ENCODE measurements at regions not wholly inside any gene's neighbourhood (a gene's known extent, or its start where the extent isn't known, plus 50 kb on each side); places are given as distances from the start of the nearest gene placed in this dataset.

- H3K4me3 Mint-ChIP-seq = no peak overlapping the region
- ChIA-PET POLR2A (no interaction called here), CTCF (interaction anchor here (1.0 kb wide), 1 partner anchor 13 kb away, joined by 3 read pairs; no protein-coding TSS in a partner anchor)
- H3K27me3 Mint-ChIP-seq = no peaks in the 10 kb centered on the region
- Histone ChIP-seq H3K27me3 (ENCODE audit: insufficient read depth, low read length, poor library complexity, severe bottlenecking) (no peaks in the 10 kb centered on the region), H3K36me3 (ENCODE audit: insufficient read depth, low read length) (no peaks in the 10 kb centered on the region), H3K4me1 (ENCODE audit: insufficient read depth, low read length) (no peaks in the 10 kb centered on the region), H3K9me3 (ENCODE audit: low read length) (no peaks in the 10 kb centered on the region), H3K27ac (ENCODE audit: low read depth, low read length) (no peak overlapping the region), H3K4me3 (ENCODE audit: low read length) (no peak overlapping the region)
- H3K36me3 Mint-ChIP-seq = peaks cover 0 to 1% (median 0%) of the 10 kb centered on the region in 3 donors
- H3K4me1 Mint-ChIP-seq = no peaks in the 10 kb centered on the region
- H3K9me3 Mint-ChIP-seq = peaks cover 0 to 4% (median 2%) of the 10 kb centered on the region in 5 donors
- no peak overlapping the region for H3K27ac Mint-ChIP-seq
- DNase-seq = no peak
Observed at GRCh38 chr4:14317351-14317750, 684.9 kb upstream of the CPEB2 start.

- Histone ChIP-seq H3K27me3 (ENCODE audit: insufficient read depth, low read length, poor library complexity, severe bottlenecking) (no peaks in the 10 kb centered on the region), H3K4me3 (ENCODE audit: low read length) (no peak overlapping the region), H3K36me3 (ENCODE audit: insufficient read depth, low read length) (no peaks in the 10 kb centered on the region), H3K27ac (ENCODE audit: low read depth, low read length) (no peak overlapping the region), H3K9me3 (ENCODE audit: low read length) (no peaks in the 10 kb centered on the region), H3K4me1 (ENCODE audit: insufficient read depth, low read length) (no peaks in the 10 kb centered on the region)
- no peak overlapping the region for H3K27ac Mint-ChIP-seq
- POLR2A ChIA-PET = no interaction called here
- H3K4me1 Mint-ChIP-seq = no peaks in the 10 kb centered on the region
- no peaks in the 10 kb centered on the region for H3K27me3 Mint-ChIP-seq
- H3K36me3 Mint-ChIP-seq = peaks cover 0 to 1% (median 0%) of the 10 kb centered on the region in 3 donors
- H3K9me3 Mint-ChIP-seq = peaks cover 0 to 6% (median 2%) of the 10 kb centered on the region in 5 donors
- no peak for DNase-seq
- no peak overlapping the region for H3K4me3 Mint-ChIP-seq
- CTCF ChIA-PET = no interaction called here
Observed at GRCh38 chr4:14318671-14319070, 683.6 kb upstream of the CPEB2 start.

- Histone ChIP-seq H3K27ac (ENCODE audit: low read depth, low read length) (no peak overlapping the region), H3K36me3 (ENCODE audit: insufficient read depth, low read length) (no peaks in the 10 kb centered on the region), H3K27me3 (ENCODE audit: insufficient read depth, low read length, poor library complexity, severe bottlenecking) (no peaks in the 10 kb centered on the region), H3K4me3 (ENCODE audit: low read length) (no peak overlapping the region), H3K4me1 (ENCODE audit: insufficient read depth, low read length) (no peaks in the 10 kb centered on the region), H3K9me3 (ENCODE audit: low read length) (no peaks in the 10 kb centered on the region)
- Mint-ChIP-seq H3K36me3 (peaks cover 0 to 1% (median 0%) of the 10 kb centered on the region in 3 donors), H3K27me3 (peaks cover 0 to 1% of the 10 kb centered on the region in 2 donors), H3K9me3 (peaks cover 0 to 9% (median 7%) of the 10 kb centered on the region in 5 donors), H3K4me1 (no peaks in the 10 kb centered on the region), H3K4me3 (no peak overlapping the region), H3K27ac (no peak overlapping the region)
- ChIA-PET CTCF (no interaction called here), POLR2A (no interaction called here)
- DNase-seq = no peak
Observed at GRCh38 chr4:14321723-14322122, 680.6 kb upstream of the CPEB2 start.

GRCh38 chr4:14323191-14323590, 679.1 kb upstream of the CPEB2 start:
- Mint-ChIP-seq H3K36me3 (no peaks in the 10 kb centered on the region), H3K27me3 (peaks cover 0 to 1% of the 10 kb centered on the region in 2 donors), H3K4me3 (no peak overlapping the region), H3K27ac (no peak overlapping the region), H3K9me3 (peaks cover 0 to 12% (median 5%) of the 10 kb centered on the region in 5 donors), H3K4me1 (no peaks in the 10 kb centered on the region)
- POLR2A ChIA-PET = no interaction called here
- Histone ChIP-seq H3K4me3 (ENCODE audit: low read length) (no peak overlapping the region), H3K27ac (ENCODE audit: low read depth, low read length) (no peak overlapping the region), H3K4me1 (ENCODE audit: insufficient read depth, low read length) (no peaks in the 10 kb centered on the region), H3K36me3 (ENCODE audit: insufficient read depth, low read length) (no peaks in the 10 kb centered on the region), H3K9me3 (ENCODE audit: low read length) (no peaks in the 10 kb centered on the region), H3K27me3 (ENCODE audit: insufficient read depth, low read length, poor library complexity, severe bottlenecking) (no peaks in the 10 kb centered on the region)
- no peak for DNase-seq
- CTCF ChIA-PET = no interaction called here

GRCh38 chr4:14329228-14329627, 673.1 kb upstream of the CPEB2 start:
- CTCF ChIA-PET = no interaction called here
- H3K36me3 Mint-ChIP-seq = no peaks in the 10 kb centered on the region

DNA sequence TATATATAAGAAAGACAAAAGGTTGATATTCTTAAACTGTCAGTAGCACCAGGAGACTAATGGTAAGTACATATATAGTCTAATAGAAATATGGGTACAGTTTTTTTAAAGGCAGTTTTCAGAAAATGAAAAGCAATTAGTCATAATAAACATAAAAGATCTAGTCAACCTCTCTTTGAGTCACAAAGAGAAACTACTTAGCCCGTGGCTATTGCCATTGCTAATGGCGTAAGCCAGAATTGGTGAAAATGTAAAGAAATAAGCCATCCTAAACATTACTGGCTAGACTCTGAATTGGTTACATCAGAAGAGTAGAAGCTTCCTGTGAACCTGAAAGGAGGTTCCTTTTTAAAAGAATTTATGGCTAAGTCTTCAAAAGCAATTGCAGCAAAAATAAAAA, 668.7 kb upstream of the CPEB2 start:
- no peak overlapping the region for H3K27ac Mint-ChIP-seq

More at GRCh38 chr4:14329228-14329627, 673.1 kb upstream of the CPEB2 start:
- no peaks in the 10 kb centered on the region for H3K4me1 Mint-ChIP-seq
- Histone ChIP-seq H3K4me1 (ENCODE audit: insufficient read depth, low read length) (no peaks in the 10 kb centered on the region), H3K4me3 (ENCODE audit: low read length) (no peak overlapping the region), H3K36me3 (ENCODE audit: insufficient read depth, low read length) (no peaks in the 10 kb centered on the region), H3K27ac (ENCODE audit: low read depth, low read length) (no peak overlapping the region), H3K9me3 (ENCODE audit: low read length) (no peaks in the 10 kb centered on the region), H3K27me3 (ENCODE audit: insufficient read depth, low read length, poor library complexity, severe bottlenecking) (no peaks in the 10 kb centered on the region)
- no peak overlapping the region for H3K4me3 Mint-ChIP-seq
- POLR2A ChIA-PET = no interaction called here
- peaks cover 0 to 10% (median 5%) of the 10 kb centered on the region in 5 donors for H3K9me3 Mint-ChIP-seq
- peaks cover 0 to 1% of the 10 kb centered on the region in 2 donors for H3K27me3 Mint-ChIP-seq
- no peak for DNase-seq
- no peak overlapping the region for H3K27ac Mint-ChIP-seq

DNA sequence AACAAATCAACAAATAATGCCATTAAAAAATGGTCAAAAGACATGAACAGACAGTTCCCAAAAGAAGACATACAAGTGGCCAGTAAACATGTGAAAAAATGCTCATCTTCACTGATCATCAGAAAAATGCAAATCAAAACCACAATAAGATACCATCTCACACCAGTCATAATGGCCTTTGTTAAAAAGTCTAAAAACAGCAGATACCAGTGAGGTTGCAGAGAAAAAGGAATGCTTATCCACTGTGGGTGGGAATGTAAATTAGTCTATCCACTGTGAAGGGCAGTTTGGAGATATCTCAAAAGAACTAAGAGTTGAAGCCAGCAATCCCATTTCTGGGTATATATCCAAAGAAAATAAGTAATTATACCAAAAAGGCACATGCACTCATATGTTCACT, 668.1 kb upstream of the CPEB2 start:
- CTCF ChIA-PET = no interaction called here
- no peak overlapping the region for H3K27ac Mint-ChIP-seq
- DNase-seq = no peak
- H3K4me3 Mint-ChIP-seq = no peak overlapping the region
- Histone ChIP-seq H3K36me3 (ENCODE audit: insufficient read depth, low read length) (no peaks in the 10 kb centered on the region), H3K4me3 (ENCODE audit: low read length) (no peak overlapping the region), H3K27me3 (ENCODE audit: insufficient read depth, low read length, poor library complexity, severe bottlenecking) (no peaks in the 10 kb centered on the region), H3K9me3 (ENCODE audit: low read length) (no peaks in the 10 kb centered on the region), H3K27ac (ENCODE audit: low read depth, low read length) (no peak overlapping the region), H3K4me1 (ENCODE audit: insufficient read depth, low read length) (no peaks in the 10 kb centered on the region)
- POLR2A ChIA-PET = no interaction called here
- peaks cover 0 to 3% (median 0%) of the 10 kb centered on the region in 5 donors for H3K9me3 Mint-ChIP-seq
- no peaks in the 10 kb centered on the region for H3K4me1 Mint-ChIP-seq
- H3K36me3 Mint-ChIP-seq = no peaks in the 10 kb centered on the region
- no peaks in the 10 kb centered on the region for H3K27me3 Mint-ChIP-seq

More for the DNA sequence above, 668.7 kb upstream of the CPEB2 start:
- Histone ChIP-seq H3K27me3 (ENCODE audit: insufficient read depth, low read length, poor library complexity, severe bottlenecking) (no peaks in the 10 kb centered on the region), H3K27ac (ENCODE audit: low read depth, low read length) (no peak overlapping the region), H3K4me3 (ENCODE audit: low read length) (no peak overlapping the region), H3K9me3 (ENCODE audit: low read length) (no peaks in the 10 kb centered on the region), H3K4me1 (ENCODE audit: insufficient read depth, low read length) (no peaks in the 10 kb centered on the region), H3K36me3 (ENCODE audit: insufficient read depth, low read length) (no peaks in the 10 kb centered on the region)
- H3K4me1 Mint-ChIP-seq = no peaks in the 10 kb centered on the region
- no peaks in the 10 kb centered on the region for H3K36me3 Mint-ChIP-seq
- H3K27me3 Mint-ChIP-seq = no peaks in the 10 kb centered on the region
- H3K9me3 Mint-ChIP-seq = peaks cover 0 to 3% (median 0%) of the 10 kb centered on the region in 5 donors
- ChIA-PET CTCF (no interaction called here), POLR2A (no interaction called here)
- no peak overlapping the region for H3K4me3 Mint-ChIP-seq
- no peak for DNase-seq

DNA sequence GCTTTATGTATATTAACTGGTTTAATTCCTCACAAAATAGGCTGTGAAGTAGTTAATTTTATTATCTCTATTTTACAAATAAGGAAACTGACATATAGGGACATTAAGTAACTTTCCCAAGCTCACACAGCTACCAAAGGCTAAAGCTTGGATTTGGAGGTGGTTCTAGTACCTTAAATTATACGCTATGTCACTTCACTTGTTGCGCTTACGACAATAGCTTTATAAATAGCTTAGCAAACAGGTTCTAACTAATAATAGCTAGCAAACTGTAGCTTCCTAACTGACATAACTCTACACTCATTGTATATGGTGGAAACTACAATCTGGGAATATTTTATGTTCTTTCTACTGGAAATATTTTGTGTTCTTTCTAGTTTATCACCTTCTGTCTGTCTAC, 666.4 kb upstream of the CPEB2 start:
- Mint-ChIP-seq H3K27me3 (no peaks in the 10 kb centered on the region), H3K36me3 (no peaks in the 10 kb centered on the region), H3K9me3 (peaks cover 0 to 3% (median 0%) of the 10 kb centered on the region in 5 donors), H3K4me1 (no peaks in the 10 kb centered on the region), H3K27ac (no peak overlapping the region), H3K4me3 (no peak overlapping the region)
- DNase-seq = no peak
- Histone ChIP-seq H3K9me3 (ENCODE audit: low read length) (no peaks in the 10 kb centered on the region), H3K4me1 (ENCODE audit: insufficient read depth, low read length) (no peaks in the 10 kb centered on the region), H3K27me3 (ENCODE audit: insufficient read depth, low read length, poor library complexity, severe bottlenecking) (no peaks in the 10 kb centered on the region), H3K27ac (ENCODE audit: low read depth, low read length) (no peak overlapping the region), H3K36me3 (ENCODE audit: insufficient read depth, low read length) (no peaks in the 10 kb centered on the region), H3K4me3 (ENCODE audit: low read length) (no peak overlapping the region)
- POLR2A ChIA-PET = no interaction called here
- CTCF ChIA-PET = no interaction called here

DNA sequence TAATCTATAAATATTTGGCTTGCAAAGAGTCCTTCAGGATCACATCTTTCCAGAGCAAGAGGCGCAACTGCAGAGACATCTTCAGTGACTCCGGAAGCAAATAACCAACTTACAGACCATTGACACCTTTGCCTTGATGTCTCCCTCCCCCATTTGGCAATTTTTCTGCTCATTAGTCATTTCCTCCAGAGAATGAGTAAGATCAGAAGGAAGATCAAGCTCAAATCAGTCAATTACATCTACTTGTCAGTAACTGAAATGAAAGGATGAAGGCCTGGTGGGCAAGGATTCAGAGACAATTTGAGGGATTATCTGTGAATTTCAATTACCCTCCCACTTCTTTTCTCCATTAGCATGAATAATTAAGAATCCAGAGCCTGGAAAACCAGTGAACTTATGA, 665.6 kb upstream of the CPEB2 start:
- Histone ChIP-seq H3K27ac (ENCODE audit: low read depth, low read length) (no peak overlapping the region), H3K36me3 (ENCODE audit: insufficient read depth, low read length) (no peaks in the 10 kb centered on the region), H3K4me1 (ENCODE audit: insufficient read depth, low read length) (no peaks in the 10 kb centered on the region), H3K9me3 (ENCODE audit: low read length) (no peaks in the 10 kb centered on the region), H3K4me3 (ENCODE audit: low read length) (no peak overlapping the region), H3K27me3 (ENCODE audit: insufficient read depth, low read length, poor library complexity, severe bottlenecking) (no peaks in the 10 kb centered on the region)
- no peak for DNase-seq
- Mint-ChIP-seq H3K27ac (no peak overlapping the region), H3K4me1 (no peaks in the 10 kb centered on the region), H3K4me3 (no peak overlapping the region), H3K36me3 (no peaks in the 10 kb centered on the region), H3K9me3 (peaks cover 0 to 3% (median 0%) of the 10 kb centered on the region in 5 donors), H3K27me3 (no peaks in the 10 kb centered on the region)
- CTCF ChIA-PET = no interaction called here
- POLR2A ChIA-PET = no interaction called here

All from CD8-positive, alpha-beta memory T cell (primary cell).